Fibroblast of skin of abdomen (primary cell): ENCODE measurements at regions not wholly inside any gene's neighbourhood (a gene's known extent, or its start where the extent isn't known, plus 50 kb on each side); places are given as distances from the start of the nearest gene placed in this dataset.

ENCODE experiments used
- DNase-seq: peaks from one replicate; pipeline ENCODE4 v3.0.0-alpha.2; 2013

DNA sequence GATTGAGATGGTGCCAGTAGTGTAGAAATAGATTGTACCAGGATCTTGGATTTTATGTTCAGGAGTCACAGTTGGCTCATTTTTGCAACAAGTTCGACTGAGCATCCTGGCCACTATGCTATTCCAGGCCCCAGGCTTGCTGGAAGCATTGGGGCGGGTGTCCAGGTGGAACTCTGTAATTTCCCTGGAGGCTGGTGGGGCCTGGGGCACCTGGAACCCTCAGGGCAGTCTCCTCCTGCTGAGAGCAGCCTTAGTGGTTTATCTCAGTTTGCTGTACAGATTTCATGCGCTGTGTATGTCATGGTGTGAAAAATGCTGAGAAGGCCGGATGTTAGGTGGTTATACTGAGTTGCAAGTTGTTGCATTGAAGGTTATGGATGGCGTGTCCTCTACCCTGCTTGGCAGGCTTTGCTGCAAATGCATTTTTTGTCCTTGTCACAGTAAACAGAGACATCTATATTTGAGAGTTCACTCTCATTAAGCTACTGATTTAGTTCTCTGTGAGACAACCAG lies 135.1 kb upstream of the MYLIP start:
- DNase-seq: no peak

DNA sequence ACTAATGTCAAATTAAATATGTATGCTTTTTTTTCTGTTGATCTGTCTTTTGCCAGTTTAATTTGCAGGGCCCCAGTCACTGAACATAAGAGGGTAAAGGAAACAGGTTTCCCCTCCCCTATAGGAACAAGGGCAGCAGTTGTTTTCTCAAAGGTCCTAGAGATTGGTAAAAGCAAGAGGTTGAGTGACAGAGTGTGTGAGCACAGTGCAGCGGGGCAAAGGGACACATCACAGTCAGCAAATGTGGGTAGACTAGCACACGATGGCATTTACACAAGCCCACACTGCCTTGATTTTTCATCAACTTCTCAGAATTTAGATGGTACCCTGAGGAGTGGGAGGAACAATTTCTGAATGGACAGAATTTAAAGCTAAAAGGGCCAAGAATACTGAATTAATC lies 138.7 kb upstream of the MYLIP start:
- no peak for DNase-seq

DNA sequence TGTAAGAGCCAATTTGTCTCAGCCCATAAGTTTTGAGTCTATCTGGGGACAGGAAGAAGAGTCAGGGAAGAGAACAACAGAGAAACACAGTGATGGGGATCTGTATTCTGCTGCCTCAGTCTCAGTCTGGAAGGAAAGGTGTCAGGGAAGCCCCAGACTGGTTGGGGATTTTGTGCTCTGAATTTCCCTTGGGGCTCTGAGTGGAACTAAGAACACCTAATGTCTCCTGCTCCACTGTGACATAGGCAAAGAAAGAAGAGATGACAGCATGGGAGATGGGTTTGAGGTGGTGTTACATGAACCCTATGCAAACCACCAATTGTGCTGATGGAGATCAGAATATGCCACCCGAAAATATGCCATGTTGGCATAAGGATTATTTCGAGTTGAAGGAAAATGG lies 139.5 kb upstream of the MYLIP start:
- no peak for DNase-seq

DNA sequence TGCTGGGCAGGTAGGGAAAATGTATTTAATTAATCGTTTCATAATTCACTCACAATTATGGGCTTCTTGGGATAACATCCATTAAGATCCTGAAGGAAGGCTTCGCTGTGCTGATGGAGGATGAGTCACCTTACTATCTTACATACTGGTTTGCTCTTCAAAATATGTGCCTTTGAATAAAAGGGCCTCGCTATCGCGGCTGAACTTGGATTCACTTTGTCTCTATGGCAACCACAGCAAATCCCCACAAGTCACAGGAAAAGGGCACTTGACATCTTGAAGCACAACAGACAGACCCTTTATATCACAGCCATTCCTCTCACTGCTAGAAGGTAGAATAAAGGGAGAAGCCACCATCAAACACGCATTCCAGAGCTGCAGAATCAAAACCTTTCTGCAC lies 141.3 kb upstream of the MYLIP start:
- DNase-seq: peak; percentile 39

DNA sequence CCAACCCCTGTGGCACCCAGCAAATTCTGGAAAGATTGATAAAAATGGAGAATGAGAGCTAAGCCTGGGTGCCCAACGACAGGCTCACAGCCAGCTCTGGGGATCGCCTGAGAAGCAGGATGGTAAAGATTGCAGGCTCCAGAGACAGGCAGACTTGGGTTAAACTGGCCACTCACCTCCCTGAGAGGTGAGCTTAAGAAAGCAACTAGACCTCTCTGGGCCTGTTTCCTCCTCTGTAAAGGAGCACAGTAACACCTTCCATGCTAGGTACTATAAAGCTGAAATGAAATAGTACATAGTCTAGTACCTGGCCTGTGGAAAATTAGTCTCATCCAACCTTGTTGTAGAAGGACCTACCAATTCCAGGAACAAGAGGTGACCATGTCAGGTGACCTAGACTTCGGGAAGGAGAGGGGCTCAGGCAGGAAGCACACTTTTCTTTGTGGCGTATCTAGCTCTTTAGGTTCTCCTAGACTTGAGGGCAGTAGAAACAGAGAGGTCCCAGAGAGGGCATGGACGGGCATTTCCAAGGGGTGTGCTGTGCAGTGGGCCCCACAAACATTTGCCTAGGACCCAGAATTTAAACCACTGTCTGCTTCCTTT lies 142.8 kb upstream of the MYLIP start:
- DNase-seq: no peak

DNA sequence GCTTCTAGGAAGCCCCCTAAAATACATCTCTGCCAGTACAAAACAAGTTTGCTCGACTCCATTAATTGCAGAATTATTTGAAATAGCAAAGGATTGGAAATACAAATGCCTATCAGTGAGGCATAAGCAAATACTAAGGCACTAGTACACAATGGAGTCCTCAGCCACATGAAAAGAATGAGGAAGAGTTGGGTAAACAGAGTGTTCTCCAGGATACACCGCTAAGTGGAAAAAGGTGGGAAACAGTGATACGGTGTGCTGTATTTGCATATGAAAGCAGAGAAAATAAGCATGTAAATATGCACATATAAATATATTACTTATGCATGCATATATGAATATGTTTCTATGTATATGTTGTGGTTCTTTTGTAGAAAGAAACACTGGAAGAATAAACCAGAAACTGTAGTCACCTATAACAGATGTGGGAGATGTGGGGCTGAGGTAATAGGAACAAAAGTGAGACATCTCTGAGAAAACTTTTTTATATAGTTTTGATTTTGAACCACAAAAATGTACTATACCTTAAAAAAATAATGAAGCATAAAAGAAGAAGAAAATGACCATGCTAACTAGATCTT lies 143.4 kb upstream of the MYLIP start:
- no peak for DNase-seq

DNA sequence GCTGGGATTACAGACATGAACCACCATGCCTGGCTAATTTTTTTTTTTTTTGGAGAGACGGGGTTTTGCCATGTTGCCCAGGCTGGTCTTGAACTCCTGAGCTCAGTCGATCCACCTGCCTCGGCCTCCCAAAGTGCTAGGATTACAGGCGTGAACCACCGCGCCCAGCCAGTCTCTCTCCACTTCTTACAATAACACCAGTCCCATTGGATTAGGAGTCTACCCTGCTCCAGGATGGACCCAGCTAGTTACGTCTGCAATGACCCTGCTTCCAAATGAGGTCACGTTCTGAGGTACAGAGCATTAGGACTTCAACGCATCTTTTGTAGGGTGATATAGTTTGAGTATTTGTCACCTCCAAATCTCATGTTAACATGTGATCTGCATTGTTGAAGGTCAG lies 146.9 kb upstream of the MYLIP start:
- no peak for DNase-seq

DNA sequence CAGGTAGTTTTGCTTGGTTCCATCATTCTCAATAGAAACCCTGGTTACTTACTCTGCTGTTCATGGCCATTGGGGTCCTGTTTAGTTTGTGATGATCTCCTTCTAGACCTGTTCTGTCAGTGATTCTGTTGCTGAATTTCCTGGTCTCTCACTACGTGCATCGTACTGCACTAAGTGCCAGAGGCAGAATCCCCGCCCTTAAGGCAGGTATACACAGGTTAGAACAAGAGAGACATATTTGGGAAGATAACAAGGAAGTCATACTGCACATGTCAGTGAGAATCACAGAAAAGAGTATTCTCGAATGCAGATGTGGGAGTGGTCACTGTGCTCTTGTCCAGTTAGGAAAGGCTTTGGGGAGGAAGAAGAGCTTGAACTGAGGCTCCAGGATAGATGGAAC lies 148.1 kb upstream of the MYLIP start:
- no peak for DNase-seq

DNA sequence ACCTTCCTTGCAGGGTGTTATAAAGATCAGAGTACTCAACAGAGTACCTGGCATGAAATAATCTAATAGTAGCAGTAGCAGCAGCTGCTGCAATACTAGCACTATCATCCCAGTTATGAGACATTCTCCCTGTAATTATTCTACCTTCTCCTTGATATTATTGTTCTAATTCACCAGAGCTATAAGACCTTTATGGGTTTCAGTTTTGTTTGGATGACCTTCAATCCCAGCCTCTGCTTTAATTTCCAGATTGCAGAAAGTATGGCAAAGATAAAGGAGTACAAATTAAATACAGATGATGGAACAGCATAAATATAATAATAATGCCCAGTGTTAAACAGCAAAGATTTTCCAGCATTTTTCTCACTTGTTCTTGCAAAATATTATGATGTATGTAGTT lies 150.5 kb upstream of the MYLIP start:
- DNase-seq: no peak

DNA sequence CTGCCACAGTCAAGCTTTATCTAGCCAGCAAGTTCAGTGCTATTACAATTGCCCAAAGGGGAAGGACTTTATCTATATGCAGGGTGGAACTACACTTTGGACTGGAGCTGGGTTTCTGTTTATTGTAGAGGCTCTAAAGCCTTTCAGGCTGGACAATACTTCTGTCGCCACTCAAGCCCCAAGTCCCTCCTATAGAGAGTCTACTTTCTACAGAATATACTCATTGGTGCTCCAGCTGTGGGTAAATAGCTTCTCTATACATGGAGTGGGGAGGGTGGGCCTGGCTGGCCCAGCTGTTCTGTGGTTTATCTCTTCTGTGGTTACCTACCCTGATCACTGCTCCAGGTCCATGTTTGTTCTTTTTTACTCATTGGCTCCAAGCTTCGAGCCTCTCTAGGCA lies 151.8 kb upstream of the MYLIP start:
- no peak for DNase-seq

DNA sequence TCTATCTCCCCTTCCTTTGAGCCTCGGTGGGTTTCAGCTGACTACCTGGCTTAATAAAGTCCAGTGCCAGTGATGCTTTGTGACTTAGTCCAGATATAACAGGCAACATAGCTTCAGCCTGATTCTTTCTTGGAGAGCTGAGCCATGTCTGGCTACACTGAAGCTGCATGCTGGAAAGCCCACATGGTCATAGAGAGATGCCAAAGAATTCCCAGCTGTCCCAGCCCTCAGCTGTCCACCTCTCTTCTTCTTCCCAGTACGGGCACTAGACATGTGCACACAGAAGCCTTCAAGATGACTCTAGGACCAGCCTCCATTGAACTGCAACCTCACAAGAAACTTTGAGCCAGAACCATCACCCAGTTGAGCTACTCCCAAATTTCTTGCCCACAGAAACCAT lies 154.1 kb upstream of the MYLIP start:
- no peak for DNase-seq

DNA sequence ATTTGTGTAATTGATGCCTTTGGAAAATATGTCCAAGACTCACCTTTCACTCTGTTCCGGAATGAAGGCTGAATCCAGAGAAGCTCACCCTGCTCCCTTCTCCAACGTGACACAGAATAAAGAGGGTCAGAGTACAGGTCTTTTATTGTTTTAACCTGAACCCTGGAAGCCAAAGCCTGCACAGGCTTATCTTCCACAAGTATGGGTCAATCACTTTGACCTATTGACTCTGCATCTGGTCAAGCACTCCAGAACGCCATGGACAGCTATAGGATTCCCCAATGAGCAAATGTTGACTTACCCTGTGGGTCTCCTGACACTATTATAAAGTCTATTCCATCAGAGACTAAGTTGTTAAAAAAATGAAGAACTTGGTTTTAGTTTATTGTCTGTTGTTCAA lies 158.4 kb upstream of the MYLIP start:
- DNase-seq: no peak

DNA sequence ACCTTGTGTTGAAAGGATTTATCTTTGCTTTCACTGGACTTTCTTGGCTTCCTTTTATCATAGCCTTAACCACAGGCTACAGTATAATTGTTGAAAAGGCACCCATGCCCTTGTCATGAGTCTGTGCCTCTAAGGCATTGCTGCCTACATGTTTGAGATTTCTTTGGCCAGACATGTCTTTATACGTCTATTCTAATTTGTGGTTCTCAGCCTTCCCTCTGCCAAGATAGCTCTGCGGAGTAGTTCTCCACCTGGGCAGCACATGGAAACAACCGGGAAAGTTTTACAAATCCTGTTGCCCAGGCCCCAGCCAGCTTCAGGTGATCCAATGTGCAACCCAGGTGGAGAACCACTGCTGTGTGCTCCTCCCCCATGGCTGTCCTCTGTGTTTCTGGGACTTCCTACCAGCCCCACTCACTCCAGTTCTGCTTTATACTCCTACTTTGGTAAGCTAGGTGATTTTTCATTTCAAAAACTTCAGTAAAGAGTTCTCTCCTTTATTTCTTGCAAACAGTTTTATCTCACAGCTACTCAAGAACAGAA lies 159.6 kb upstream of the MYLIP start:
- peak; percentile 38 for DNase-seq

DNA sequence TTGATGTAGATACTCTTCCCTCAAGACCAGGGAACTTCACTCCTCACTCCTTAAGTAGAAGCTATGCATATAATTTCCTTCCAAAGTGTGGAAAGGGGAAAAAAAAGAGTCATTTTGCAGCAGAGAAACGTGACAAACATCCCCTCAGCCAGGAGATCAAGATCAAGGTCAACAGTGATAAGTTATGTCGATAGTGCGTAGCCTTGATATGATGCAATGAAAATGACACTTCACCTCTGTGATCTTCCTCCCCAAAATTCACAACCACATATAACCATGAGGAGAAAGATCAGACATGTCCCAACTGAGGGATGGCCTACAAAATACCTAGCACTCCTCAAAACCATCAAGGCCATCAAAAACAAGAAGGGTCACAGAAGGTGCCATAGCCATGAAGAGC lies 160.4 kb upstream of the MYLIP start:
- DNase-seq: no peak

DNA sequence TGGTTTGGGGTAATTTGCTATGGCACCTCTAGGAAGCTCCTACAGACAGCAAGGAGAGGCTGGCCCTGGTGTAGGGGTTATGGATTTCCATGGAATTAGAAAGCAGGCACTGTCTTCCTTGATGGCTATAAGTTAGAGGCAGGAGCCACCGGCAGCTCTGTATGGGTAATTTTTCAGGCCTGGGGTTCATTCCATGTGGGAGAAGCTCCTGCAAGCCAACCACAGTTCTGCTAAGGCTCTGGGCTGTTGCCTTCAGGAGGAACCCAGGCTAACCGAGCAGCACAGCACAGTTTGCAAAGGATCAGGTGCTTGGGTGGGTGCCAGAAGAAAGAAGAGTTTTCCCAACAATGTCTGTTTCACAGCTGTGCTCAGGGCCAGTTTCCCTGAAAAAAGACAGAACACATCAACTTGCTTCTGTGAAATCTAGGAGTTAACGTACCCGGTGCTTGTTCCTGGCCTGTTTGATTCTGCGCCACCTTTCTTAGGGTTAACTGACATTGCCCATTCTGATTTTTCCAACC lies 162.8 kb upstream of the MYLIP start:
- no peak for DNase-seq

DNA sequence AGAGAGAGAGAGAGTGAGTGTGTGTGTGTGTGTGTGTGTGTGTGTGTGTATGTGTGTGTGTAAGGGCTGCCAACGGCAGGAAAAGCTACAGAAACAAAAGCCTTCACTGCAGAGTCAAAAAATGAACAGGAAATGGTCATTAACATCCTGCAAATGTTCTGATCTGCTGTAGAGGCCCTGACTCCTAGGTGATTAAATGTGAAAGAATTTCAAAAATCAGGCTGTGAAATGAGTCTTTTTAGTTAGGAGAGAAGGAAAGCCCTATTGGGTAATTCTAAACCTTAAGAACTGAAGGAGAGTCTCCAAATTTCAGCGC lies 166.5 kb upstream of the MYLIP start:
- DNase-seq: peak; percentile 96

DNA sequence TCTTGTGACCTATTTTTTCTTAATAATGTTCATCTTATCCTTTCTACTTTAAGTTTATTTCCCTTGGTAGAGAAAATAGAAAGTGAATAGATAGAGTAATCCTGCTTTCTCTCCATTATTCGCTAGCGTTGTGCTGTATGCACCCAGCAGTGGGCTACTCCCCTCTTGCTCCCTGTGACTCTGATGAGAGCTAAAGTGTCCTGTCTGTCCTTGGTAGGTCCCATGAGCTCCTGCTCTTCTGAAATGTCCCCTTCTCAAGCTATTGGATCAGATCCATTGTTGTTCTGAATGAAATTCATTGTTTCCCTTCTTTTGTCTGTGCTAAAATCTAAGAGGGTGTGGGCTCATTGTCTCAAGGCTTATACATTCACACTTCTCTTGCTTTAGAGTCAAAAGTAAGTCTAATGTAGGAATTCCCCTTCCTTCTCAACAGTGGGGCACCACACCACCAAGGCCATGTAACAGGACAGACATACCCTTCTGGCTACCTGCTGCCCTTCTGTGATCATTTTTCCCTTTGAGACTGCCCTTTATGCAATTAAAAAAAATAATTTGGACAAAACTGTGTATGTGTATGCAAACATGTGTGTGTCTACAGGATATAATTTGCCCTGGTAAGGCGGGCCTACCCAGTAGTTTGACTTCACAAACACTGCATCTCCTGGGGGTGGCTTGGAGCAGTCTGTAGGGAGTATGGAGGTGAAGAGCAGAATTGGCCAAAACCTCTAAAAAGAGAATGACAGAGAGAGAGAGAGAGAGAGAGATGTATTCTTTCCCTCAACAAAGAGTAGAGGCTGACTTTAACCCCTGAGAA lies 167.0 kb upstream of the MYLIP start:
- DNase-seq: no peak

DNA sequence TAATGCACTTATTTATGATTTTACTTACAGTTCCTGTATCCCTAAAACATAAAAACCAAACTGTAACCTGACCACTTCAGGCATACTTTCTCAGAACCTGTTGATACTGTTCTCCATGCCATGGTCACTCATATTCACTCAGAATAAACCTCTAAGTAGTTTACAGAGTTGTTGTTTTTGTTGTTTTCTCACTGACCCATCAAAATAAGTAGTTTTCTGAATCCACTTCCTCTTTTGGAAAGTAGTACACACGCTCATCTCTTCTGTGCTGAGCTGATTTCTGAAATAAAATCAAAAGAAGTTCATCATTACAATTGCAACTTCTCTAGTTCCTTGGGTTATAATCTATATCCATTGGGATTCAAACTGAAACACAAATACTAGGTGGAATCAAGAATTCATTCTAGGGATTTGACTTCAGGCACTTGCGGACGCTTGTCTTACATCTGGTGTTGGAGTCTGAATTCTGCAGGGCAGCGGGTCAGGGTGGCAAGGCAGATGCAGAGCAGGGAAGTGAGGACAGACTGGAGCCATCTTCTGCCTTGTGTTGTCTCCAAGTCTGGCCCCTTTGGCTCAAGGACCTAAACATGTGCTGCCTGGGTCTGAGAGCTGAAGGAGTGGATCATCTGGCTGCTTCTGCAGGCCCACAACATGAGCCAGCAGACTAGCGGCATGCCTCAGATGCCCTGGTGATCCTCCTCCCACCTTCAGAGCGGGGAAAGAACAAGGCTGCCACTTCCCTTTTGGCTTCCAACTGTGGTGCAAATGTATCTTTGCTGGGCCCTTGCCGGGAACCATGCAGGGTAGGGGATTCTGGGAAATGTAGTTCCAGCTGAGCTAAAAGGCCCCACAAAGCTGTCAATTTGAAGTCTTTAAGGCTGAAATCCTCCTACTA lies 167.9 kb upstream of the MYLIP start:
- DNase-seq: no peak

DNA sequence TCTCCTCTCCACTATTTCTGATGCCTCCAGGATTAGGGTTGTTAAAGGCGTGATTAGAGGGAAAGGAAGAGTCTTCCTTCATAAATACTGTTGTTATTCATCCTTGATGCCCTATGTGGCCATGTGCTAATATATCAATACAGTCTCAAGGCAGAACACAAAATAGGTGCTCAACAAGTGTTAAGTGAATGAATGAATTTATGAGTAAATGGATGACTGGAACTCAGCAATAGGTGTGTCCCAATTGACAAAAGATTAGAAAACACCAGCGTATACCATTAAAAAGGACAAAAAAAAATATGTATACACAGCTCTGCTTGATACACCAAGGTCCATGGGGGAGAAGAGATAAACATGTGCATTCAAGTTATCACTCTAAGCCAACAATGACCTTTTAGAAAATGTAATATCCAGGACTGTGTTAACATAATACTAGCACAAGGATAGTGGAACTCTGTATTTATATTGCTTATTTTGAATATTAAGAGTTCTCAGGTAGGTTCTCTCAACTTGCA lies 171.2 kb upstream of the MYLIP start:
- DNase-seq: no peak

DNA sequence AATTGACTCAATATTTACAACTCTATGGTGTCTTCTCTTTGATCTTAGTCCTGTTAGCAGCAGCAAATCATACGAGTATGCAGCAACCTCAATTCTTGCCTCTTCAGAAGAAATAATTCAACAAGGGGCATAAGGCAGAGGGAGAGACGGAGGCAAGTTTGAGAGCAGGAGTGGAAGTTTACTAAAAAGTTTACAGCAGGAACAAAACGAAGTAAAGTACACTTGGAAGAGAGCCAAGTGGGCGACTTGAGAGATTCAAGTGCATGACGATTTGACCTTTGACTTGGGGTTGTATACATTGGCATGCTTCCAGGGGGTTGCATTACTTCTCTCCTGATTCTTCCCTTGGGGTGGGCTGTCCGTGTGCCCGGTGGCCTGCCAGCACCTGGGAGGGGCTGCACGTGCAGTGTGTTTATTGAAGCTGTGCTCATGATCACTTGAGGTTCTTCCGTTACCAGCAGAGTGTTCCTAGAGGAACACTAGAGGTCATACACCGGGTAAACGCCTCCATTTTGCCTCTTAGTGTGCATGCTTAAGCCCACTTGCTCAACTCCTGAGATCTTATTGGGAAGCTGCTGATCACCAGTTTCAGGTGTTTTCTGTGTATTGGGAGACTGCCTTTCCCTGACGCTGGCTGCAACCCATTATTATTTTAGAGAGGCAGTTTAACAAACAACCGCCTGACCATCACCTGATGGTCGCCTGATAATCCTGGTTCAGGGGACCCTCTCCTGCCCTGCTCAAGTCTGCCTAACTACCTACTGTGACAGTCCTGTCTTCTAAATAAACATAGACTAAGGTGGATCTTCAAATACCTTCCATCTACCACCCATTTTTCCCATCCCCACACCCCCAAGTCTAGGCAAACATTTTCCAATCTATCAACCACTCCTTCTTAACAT lies 172.4 kb upstream of the MYLIP start:
- DNase-seq: no peak

DNA sequence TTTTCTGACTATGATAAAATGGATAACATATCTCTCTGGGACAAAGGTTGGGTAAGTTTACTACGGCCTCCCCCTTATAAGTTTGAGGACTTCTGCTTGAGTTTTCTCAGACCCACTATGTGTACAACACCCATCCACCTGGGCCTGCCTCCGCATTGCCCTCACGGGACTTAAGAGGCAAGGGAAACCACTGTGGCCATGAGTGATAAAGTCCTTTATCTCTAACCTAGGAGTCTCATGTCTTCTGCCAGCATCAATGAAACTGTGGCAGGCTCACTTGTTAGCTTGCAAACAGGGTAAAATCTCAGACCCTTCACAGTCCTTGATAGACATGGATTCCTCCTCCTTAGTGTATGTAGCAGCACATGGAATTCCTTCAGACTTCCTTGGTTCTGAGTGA lies 173.4 kb upstream of the MYLIP start:
- no peak for DNase-seq
